ENCODE measurements at regions not wholly inside any gene's neighbourhood (a gene's known extent, or its start where the extent isn't known, plus 50 kb on each side); places are given as distances from the start of the nearest gene placed in this dataset.
A peak's percentile ranks its signal among the peaks of the same experiment; 100 is the strongest.

DNA sequence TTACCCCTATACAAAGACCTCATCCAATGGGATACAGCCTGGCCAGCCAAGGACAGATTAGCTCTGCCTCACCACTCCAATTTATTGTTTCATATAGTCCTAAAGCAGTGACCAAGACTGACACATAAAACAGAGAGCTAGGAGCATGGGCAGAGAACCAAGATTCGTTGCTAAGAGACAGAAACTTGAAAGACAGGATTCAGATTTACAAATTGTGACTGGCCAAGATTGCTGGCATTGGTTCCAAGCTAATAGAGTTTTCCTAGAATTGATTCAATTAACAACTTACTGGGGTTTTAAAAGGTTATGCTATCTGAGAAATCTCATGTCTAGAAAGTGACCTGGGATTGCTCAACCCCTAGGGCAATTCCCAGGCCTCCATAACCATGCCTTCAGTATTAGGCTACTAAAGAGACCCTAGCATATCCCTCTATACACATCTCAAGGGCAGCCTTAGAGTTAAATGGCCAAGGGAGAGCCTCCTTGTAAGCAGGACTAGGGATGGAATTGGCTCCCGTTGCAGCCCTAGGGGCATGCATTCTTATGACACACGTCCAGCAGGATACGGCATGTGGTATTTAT is 75.6 kb downstream of the ICOS start:
- intact Hi-C loops (cut with DNase I): no loop called here
- ATAC-seq (peak; percentile 61), DNase-seq (ENCODE audit: low spot score) (no peak)

DNA sequence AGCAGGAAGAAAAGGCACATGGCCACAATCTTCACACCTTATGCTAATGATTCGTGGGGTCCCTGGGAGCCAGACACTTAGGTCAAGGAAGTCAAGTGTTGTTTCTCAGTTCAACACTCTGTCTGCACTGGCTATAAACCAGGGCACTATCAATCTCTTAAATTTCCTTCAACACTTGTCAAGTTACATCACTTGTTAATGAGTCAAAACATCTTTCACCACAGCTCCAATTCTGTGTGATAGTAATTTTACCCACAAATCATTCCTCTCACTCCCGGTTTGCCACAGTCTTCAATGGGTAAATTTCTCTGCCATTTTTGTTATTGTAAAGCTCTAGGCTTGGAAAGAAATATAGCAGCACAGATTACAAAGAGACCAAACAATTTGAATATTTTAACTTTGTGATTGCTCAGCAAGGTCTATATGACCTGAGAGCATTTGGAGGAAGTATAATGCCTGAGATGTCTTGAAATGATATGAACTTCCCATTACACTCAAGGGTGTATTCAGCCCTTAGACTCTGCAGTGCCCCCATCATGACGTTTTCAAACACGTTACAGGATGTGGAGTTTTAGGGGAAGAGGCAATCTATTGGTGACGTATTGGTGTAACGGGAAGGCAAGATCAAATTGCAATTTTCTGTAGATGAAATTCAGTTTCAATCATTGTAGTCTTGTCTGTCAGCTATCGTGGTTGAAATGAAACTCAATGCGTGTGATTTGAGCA is 78.7 kb downstream of the ICOS start:
- DNase-seq (ENCODE audit: low spot score): no peak
- intact Hi-C loops (cut with DNase I): no loop called here
- ATAC-seq: no peak

DNA sequence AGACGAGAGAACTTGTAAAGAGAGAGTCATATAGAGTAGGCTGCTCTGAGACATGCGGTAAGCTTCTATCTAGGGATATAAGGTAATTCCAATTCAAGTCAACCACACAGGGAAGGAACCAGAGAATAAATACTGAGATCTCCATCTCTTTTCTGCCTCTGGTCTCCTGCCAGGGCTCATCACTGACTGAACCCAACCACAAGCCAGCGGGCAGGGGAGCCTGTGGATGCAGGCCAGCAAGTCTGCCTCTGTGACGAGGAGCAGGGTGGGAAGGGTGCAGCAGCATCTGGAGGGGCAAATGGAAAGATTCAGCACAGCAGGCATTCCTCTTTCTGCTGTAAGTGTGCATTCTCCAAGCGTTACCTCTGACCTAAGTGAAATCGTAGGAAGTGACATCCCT is 82.2 kb downstream of the ICOS start:
- DNase-seq (ENCODE audit: low spot score) (no peak), ATAC-seq (no peak)
- intact Hi-C loops (cut with DNase I): no loop called here

DNA sequence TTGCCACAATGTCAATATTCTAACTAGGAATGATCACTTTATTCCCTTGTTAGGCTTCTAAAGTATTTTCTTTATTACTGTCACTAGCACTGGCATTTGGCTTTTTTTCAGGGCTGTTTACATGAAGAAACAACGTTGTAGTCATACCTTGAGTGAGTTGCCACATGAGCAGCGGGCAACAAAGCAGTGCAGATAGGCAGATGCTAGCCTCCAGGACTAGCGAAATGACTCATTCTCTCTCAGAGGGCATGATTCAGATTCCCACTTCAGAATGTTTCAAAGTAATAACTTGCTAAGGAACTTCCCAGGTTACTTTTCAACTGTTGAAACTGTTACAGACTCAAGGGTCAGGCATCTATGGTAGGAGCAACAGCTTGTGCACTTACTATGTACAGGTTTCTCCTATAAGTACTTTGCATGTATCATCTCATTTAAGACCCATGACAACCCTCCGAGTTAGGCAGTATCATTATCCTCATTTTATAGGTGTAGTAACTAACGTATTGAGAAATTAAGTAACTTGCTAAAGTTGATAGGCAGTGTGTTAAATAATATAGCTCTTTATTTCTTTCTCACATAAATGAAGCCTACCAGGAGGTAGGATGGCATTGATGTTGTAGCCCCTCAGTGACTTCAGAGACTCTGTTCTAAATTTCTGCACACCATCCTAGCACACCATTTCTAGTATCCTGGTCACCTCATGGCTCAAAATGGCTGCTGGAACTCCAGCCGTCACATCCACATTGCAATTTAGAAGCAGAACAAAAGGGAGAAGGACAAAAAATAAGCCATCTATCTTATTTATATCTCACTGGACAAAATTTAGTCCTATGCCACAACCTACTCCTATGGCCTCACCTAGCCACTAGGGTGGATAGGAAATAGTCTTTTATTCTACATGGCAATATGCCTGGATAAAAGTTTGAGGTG is 83.3 kb downstream of the ICOS start:
- intact Hi-C loops (cut with DNase I): no loop called here
- ATAC-seq (no peak), DNase-seq (ENCODE audit: low spot score) (no peak)

DNA sequence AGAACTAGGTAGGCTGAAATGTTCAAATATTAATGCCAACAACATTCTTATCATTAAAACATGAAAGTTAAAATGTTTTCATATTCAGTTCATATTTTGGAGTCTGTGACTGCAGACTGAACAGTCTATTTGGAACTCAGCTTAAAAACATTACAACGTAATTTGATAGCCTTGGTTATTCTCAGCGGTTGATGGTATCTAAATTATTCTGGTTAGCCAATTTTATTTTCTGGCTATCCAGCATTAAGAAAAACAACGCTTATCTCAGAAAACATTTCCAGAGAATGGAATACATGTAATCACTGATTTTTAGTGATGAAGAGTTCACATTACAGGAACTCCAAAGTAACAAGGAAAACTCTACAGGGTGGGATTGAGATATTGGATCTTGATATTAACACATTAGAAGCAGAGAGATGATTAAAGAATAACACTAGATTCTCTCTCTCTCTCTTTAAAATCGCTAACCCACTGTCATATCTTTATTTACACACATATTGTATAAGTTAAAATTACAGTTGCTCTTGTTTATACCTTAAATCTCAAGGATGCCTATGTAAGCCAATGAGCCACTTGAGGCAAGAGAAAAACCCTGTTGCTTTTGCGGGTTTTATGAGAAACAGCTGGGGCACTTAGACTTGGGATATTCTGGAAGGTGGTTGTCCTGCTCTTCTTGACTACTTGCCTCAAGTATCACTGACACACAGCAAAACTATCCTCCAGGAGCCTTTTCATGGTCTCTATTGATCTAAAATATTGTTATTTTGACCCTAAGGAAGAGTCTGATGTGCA is 84.9 kb downstream of the ICOS start:
- ATAC-seq: no peak
- intact Hi-C loops (cut with DNase I): no loop called here
- no peak for DNase-seq (ENCODE audit: low spot score)

DNA sequence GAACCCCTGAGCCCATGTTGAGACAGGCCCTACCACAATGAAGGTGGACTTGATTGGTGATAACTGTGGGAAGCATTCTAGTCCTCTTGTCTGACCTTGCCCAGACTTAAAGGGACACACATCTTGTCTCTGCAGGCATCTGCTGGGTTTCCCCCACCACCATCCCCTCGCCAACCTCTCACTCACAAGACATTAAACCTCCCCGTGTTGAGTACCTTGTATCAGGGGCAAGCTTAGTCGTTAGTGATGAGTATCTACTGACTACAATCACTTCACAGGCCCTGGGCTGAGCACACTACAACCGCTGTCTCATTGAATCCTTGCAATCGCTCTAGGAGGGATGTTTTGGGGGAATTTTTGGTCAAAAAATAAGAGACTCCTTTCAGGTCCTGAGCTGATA is 86.0 kb downstream of the ICOS start:
- ATAC-seq (no peak), DNase-seq (ENCODE audit: low spot score) (no peak)
- intact Hi-C loops (cut with DNase I): no loop called here

DNA sequence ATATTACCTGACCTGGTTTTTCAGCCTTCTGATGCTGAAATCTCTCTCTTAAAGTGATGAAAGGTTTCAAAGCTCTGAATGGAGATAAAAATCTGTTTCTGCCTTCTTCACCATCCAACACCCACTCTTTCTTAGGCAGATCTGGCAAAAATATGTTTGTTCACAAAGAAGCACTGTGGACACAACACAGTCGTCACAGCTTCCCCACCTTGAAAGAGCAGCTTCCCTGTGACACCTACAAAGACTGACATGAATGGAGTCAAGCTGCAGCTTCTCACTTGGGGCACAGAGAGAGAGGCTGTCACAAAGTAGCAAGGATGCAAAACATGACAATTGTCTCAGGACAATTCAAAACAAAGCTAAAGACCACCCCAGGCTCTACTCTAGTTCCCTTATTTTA is 86.5 kb downstream of the ICOS start:
- ATAC-seq (no peak), DNase-seq (ENCODE audit: low spot score) (no peak)
- intact Hi-C loops (cut with DNase I): no loop called here

DNA sequence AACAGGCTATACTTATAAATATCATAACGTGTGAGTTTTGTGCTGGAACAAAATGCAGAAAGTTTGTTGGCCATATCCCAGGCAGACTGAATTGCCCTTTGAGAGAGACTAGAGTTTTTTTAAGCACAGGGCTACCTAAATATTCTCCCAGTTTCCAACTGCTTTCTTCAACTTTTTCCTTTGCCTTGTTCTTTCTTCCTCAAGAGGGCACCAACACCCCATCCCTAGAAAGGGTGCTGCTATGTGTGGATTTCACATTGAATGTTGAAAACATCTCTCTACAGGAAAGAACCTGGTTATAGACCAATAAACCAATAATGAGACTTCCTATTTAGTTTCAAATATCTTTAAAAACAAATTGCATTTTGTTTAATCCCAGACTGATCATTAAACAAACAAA is 87.9 kb downstream of the ICOS start:
- no peak for DNase-seq (ENCODE audit: low spot score)
- peak; percentile 70 for ATAC-seq
- intact Hi-C loops (cut with DNase I): no loop called here

DNA sequence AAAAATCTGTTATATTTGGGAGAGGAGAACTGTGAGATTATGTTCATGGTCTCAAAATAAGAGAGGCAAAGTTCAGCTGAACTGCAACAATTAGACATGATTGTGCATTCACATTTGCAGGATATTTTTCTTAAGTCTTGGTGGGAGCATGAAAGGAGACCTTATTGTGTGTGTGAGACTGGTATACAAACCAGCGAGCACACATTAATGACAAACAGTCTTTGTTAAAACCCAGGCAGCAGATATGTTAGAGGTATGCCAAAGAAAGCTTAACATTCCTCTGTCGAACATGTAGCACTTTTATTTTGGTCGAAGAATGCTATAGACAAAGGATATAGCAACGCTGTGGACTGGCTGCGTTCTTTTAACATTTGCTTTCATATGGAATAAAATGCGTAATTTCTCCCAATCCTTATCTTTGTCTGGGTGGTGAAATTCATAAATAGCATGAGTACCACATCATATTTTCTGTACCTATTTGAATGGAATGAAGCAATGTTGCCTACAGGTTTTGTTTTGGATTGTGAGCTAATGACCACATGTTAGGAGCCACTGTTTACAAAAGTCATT is 88.4 kb downstream of the ICOS start:
- no peak for DNase-seq (ENCODE audit: low spot score)
- intact Hi-C loops (cut with DNase I): no loop called here
- ATAC-seq: no peak

DNA sequence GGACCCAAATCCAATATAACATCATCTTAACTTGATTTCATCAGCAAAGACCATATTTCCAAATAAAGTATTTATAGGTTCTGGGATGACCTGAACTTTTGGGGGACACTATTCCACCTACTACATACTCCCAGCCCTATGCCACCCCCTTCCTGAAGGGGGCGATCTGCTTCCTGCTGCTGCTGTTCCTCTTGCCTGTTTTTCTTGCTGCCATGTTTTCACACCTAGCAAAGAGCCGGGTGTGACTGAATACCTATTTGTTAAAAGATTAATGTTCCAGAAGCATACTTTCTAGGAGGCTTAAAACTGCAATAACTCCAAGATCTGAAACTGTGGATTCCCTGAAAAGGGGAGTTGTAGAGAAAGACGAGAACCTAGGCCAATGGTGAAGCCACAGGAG is 89.7 kb downstream of the ICOS start:
- DNase-seq (ENCODE audit: low spot score) (no peak), ATAC-seq (no peak)
- intact Hi-C loops (cut with DNase I): no loop called here

DNA sequence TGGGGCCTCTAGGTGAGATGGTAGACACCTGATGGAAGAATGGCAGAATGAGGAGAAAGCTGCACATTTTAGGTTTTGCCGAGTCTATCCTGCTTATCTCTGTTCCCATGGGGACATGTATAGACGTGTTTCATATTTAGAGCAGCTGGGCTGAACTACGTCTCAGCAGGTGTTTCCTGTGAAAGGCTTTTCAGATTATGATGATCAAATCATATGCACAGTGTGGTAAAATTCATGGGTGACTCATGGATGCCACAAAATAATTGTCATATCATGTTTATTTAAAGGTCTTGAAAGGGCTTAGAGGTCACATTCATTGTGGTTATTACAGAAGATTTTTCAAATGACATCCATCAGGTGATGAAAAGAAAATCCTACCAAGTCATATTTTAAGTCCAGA is 90.5 kb downstream of the ICOS start:
- intact Hi-C loops (cut with DNase I): no loop called here
- ATAC-seq: no peak

DNA sequence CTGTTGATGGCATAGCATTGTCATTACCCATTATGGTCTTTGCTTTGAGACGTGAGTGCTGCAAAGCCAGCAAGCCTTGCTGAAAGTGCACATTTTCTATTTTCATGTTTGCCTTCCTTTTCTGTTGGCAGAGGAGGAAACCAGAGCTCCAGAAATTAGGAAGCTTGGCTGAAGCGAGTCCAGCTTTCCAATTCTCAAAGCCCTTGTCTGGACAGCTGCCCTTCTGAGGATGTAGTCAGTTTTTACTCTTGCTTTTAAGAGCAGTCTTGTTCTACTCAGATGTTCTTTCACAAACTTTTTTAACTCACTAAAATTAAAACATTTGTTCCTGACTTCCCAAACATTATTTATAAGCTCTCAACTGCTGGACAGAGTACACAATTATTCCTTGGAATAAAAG is 93.8 kb downstream of the ICOS start:
- DNase-seq (ENCODE audit: low spot score) (no peak), ATAC-seq (peak; percentile 32)

More for the DNA sequence above, 90.5 kb downstream of the ICOS start:
- DNase-seq (ENCODE audit: low spot score): no peak

DNA sequence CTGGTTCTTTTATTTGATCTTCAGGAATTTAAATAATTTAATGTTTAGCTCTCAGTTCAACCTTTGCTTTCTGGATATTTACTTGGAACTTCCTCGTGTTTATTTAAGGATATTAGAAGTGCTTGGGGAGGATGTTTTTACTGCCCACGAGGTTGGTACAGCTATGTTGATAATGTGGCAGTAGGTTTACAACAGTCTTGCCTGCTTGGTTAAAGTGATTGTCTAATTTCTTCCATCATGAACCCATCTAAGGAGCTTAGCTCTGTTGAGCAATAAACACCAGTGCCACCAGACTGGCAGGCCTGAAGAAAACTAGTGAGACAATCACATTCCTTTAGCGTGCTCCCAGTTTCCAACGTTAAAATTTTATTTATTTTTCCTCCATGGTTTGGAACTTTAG is 94.5 kb downstream of the ICOS start:
- intact Hi-C loops (cut with DNase I): no loop called here
- no peak for DNase-seq (ENCODE audit: low spot score)
- ATAC-seq: no peak

More for the DNA sequence above, 93.8 kb downstream of the ICOS start:
- intact Hi-C loops (cut with DNase I): no loop called here

DNA sequence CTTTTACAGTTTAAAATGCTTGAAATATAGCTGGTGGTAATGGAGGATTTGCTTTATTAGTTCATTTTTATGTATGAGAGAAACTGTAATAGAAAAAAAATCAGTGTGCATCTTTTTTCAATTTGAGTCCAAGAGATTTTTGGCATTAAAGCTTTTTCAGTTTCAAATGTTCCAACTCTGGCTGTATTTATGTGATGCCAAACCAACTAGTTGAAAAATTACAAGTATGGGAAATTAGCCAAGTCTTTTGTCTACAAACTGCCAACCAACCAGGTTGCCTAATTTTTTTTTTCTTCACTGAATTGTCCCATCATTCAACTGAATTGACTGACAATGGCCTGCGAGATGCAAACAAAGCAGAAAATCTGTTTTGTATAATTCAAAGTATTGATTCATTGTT is 95.7 kb downstream of the ICOS start:
- intact Hi-C loops (cut with DNase I): no loop called here
- ATAC-seq (no peak), DNase-seq (ENCODE audit: low spot score) (no peak)

DNA sequence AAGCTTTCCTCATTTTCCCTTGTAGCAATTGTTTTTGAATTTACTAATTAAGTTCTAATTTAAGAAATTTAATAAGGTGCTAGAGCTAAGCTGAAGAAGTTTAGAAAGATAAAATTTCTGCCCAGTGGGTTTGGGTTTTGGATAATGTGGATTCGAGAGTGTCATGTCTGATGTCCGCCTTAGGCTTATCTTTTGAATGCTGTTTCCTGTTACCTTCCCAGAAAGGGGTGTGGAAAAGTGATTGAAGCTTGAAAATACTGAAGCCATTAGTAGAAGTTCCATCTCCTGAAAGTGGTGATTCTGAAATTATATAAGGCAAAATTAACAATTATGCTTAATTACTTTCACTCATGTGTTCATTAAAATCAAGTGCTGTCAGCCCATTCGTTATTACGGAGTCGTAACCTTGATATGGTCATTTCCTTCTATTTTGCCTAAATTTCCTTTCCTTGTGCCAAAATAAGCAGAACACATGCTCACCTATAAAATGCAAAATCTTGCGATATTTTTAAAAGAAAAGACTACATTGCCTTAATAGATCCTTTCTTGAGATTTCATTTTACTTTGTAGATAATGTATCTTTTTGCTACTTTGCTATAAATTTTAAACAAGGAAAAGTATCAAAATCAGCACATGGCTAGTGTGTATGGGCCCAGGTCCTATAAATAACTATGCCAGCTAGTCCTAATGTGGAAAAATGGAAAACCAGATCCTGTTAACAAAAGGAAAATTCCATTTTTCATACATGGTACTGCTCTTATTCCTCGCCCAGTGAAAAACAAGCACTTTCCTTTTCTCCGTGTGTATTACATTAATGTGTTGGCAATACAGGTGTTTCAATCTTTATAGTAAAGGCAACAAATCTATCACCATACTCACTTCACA is 97.3 kb downstream of the ICOS start:
- DNase-seq (ENCODE audit: low spot score) (no peak), ATAC-seq (no peak)
- intact Hi-C loops (cut with DNase I): no loop called here

DNA sequence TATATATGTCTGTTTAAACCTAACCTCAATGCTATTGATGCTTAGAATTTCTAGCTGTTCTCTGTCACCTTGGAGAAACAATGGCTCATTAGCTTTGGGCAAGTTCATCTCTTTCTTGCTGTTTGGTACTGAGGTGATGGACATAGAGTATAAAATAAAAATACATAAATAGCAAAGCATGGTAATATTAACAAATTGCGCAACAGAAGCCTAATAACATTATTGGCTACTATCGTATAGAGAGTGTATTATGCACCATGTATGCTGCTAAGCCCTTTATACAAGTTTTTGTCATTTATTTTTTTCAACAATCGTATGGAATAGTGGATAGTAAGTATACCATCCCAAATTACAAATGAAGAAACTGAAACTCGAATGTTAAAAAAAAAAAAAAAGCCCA is 100.1 kb downstream of the ICOS start:
- ATAC-seq (no peak), DNase-seq (ENCODE audit: low spot score) (no peak)
- intact Hi-C loops (cut with DNase I): no loop called here

DNA sequence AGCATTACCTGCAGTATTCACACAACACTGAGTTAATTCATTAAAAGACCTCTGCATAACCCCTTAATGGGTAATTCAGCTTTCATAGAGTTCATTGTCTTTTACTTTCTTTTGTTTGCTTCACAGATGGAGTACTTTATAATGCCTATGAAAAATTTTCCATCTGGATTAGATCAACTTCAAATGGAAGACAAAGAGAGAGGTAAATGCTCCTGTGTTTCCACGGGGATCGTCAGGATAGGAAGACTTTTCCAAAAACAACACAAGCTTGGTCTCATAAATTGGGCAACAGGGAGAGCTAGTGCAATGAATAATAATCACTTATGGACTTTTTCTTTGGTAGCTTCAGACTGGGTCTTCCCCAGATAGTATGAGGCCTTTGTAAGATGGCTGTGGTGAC is 100.7 kb downstream of the ICOS start:
- no peak for ATAC-seq
- intact Hi-C loops (cut with DNase I): no loop called here
- no peak for DNase-seq (ENCODE audit: low spot score)

DNA sequence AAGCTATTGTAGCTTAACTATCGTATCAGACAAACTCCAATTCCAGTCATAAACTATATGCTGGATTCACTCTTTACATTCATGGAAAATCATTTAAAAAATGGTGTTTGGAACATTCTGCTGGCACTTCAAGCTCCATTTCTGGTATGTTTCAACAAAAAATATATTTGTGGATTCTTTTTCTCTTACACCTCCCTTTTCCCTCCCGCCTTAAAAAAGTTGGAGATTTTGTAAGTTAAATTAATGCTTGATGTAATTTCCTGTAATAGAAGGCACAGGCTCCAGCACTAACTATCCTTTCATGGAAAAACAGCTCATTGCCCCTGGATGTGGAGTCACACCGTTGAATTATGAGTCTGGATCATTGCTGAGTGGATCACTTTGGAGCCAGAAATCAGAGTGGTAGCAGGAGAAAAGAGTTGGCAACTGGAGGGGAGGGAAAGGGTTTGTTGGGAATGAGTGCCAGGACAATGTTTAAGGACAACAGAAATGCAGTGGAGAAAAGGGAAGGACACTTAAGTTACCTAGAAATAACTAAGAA is 102.8 kb downstream of the ICOS start:
- intact Hi-C loops (cut with DNase I): no loop called here

More for the DNA sequence above, 102.8 kb downstream of the ICOS start:
- DNase-seq (ENCODE audit: low spot score): no peak
- ATAC-seq: no peak
